ENCODE measurements at regions not wholly inside any gene's neighbourhood (a gene's known extent, or its start where the extent isn't known, plus 50 kb on each side); places are given as distances from the start of the nearest gene placed in this dataset.

- Histone ChIP-seq H3K36me3 (ENCODE audit: control insufficient read depth, insufficient read depth, low read length) (no peaks in the 10 kb centered on the region), H3K27me3 (ENCODE audit: control insufficient read depth, insufficient read depth, low read length) (no peaks in the 10 kb centered on the region), H3K4me3 (ENCODE audit: low read depth, low read length) (no peak overlapping the region)
- no peak for DNase-seq (ENCODE audit: low read depth)
- TF ChIP-seq CTCF (IDR thresholded peaks at IDR 0.05; ENCODE audit: insufficient read depth, low read length, severe bottlenecking): no peak
- no peak for FAIRE-seq
Measured at GRCh38 chr6:22883061-22883717, 313.8 kb downstream of the HDGFL1 start.

GRCh38 chr6:22884456-22884855 is 315.1 kb downstream of the HDGFL1 start:
- no peaks in the 10 kb centered on the region for H3K27me3 ChIP-seq (ENCODE audit: control insufficient read depth, insufficient read depth, low read length)
- DNase-seq (ENCODE audit: low read depth): no peak
- no peak for TF ChIP-seq CTCF (IDR thresholded peaks at IDR 0.05; ENCODE audit: insufficient read depth, low read length, severe bottlenecking)
- no peak overlapping the region for H3K4me3 ChIP-seq (ENCODE audit: low read depth, low read length)
- FAIRE-seq: no peak
- no peaks in the 10 kb centered on the region for H3K36me3 ChIP-seq (ENCODE audit: control insufficient read depth, insufficient read depth, low read length)

- Histone ChIP-seq H3K36me3 (ENCODE audit: control insufficient read depth, insufficient read depth, low read length) (no peaks in the 10 kb centered on the region), H3K4me3 (ENCODE audit: low read depth, low read length) (no peak overlapping the region), H3K27me3 (ENCODE audit: control insufficient read depth, insufficient read depth, low read length) (no peaks in the 10 kb centered on the region)
- FAIRE-seq: no peak
- TF ChIP-seq CTCF (IDR thresholded peaks at IDR 0.05; ENCODE audit: insufficient read depth, low read length, severe bottlenecking): no peak
- peak; percentile 87 for DNase-seq (ENCODE audit: low read depth)
Measured at GRCh38 chr6:22886650-22887581, 317.6 kb downstream of the HDGFL1 start.

GRCh38 chr6:22888163-22888752 is 318.9 kb downstream of the HDGFL1 start:
- Histone ChIP-seq H3K27me3 (ENCODE audit: control insufficient read depth, insufficient read depth, low read length) (no peaks in the 10 kb centered on the region), H3K36me3 (ENCODE audit: control insufficient read depth, insufficient read depth, low read length) (no peaks in the 10 kb centered on the region), H3K4me3 (ENCODE audit: low read depth, low read length) (no peak overlapping the region)
- DNase-seq (ENCODE audit: low read depth): peak; percentile 92
- TF ChIP-seq CTCF (IDR thresholded peaks at IDR 0.05; ENCODE audit: insufficient read depth, low read length, severe bottlenecking): no peak
- no peak for FAIRE-seq

GRCh38 chr6:22891934-22892333 is 322.6 kb downstream of the HDGFL1 start:
- no peak for TF ChIP-seq CTCF (IDR thresholded peaks at IDR 0.05; ENCODE audit: insufficient read depth, low read length, severe bottlenecking)
- Histone ChIP-seq H3K27me3 (ENCODE audit: control insufficient read depth, insufficient read depth, low read length) (no peaks in the 10 kb centered on the region), H3K36me3 (ENCODE audit: control insufficient read depth, insufficient read depth, low read length) (no peaks in the 10 kb centered on the region), H3K4me3 (ENCODE audit: low read depth, low read length) (no peak overlapping the region)
- FAIRE-seq (no peak), DNase-seq (ENCODE audit: low read depth) (peak; percentile 23)

Data from bronchial epithelial cell (primary cell).